ENCODE measurements at regions not wholly inside any gene's neighbourhood (a gene's known extent, or its start where the extent isn't known, plus 50 kb on each side); places are given as distances from the start of the nearest gene placed in this dataset.

GRCh38 chr3:76627236-76627635, 412.7 kb upstream of the ROBO2 start:
- H3K27ac Mint-ChIP-seq: no peak overlapping the region
- intact Hi-C loops (cut with micrococcal nuclease): no loop called here

GRCh38 chr3:76631251-76631650, 408.6 kb upstream of the ROBO2 start:
- Mint-ChIP-seq H3K27me3 (no peaks in the 10 kb centered on the region), H3K36me3 (ENCODE audit: low read depth) (no peaks in the 10 kb centered on the region), H3K4me1 (ENCODE audit: low read depth) (no peaks in the 10 kb centered on the region), H3K27ac (no peak overlapping the region), H3K9me3 (no peaks in the 10 kb centered on the region), H3K4me3 (no peak overlapping the region)
- intact Hi-C loops (cut with micrococcal nuclease): no loop called here

More at GRCh38 chr3:76627236-76627635, 412.7 kb upstream of the ROBO2 start:
- Mint-ChIP-seq H3K36me3 (ENCODE audit: low read depth) (no peaks in the 10 kb centered on the region), H3K27me3 (no peaks in the 10 kb centered on the region), H3K9me3 (peaks cover 20% of the 10 kb centered on the region), H3K4me1 (ENCODE audit: low read depth) (no peaks in the 10 kb centered on the region), H3K4me3 (no peak overlapping the region)

- Mint-ChIP-seq H3K27ac (no peak overlapping the region), H3K9me3 (no peaks in the 10 kb centered on the region), H3K27me3 (no peaks in the 10 kb centered on the region), H3K4me1 (ENCODE audit: low read depth) (no peaks in the 10 kb centered on the region), H3K4me3 (no peak overlapping the region), H3K36me3 (ENCODE audit: low read depth) (no peaks in the 10 kb centered on the region)
- intact Hi-C loops (cut with micrococcal nuclease): no loop called here
Measured at GRCh38 chr3:76638006-76638405, 401.9 kb upstream of the ROBO2 start.

- intact Hi-C loops (cut with micrococcal nuclease): no loop called here
- Mint-ChIP-seq H3K4me3 (no peak overlapping the region), H3K27ac (no peak overlapping the region), H3K9me3 (no peaks in the 10 kb centered on the region), H3K36me3 (ENCODE audit: low read depth) (no peaks in the 10 kb centered on the region), H3K4me1 (ENCODE audit: low read depth) (no peaks in the 10 kb centered on the region), H3K27me3 (no peaks in the 10 kb centered on the region)
Measured at GRCh38 chr3:76643623-76644304, 396.1 kb upstream of the ROBO2 start.

GRCh38 chr3:76644305-76644675, 395.6 kb upstream of the ROBO2 start:
- H3K36me3 Mint-ChIP-seq (ENCODE audit: low read depth): no peaks in the 10 kb centered on the region
- H3K9me3 Mint-ChIP-seq: no peaks in the 10 kb centered on the region
- intact Hi-C loops (cut with micrococcal nuclease): no loop called here
- H3K4me1 Mint-ChIP-seq (ENCODE audit: low read depth): no peaks in the 10 kb centered on the region
- no peak overlapping the region for H3K4me3 Mint-ChIP-seq
- no peak overlapping the region for H3K27ac Mint-ChIP-seq
- no peaks in the 10 kb centered on the region for H3K27me3 Mint-ChIP-seq

- Mint-ChIP-seq H3K36me3 (ENCODE audit: low read depth) (no peaks in the 10 kb centered on the region), H3K27me3 (no peaks in the 10 kb centered on the region), H3K9me3 (no peaks in the 10 kb centered on the region), H3K4me1 (ENCODE audit: low read depth) (no peaks in the 10 kb centered on the region), H3K4me3 (no peak overlapping the region), H3K27ac (no peak overlapping the region)
- intact Hi-C loops (cut with micrococcal nuclease): no loop called here
Measured at GRCh38 chr3:76645724-76646123, 394.2 kb upstream of the ROBO2 start.

- Mint-ChIP-seq H3K4me3 (no peak overlapping the region), H3K27ac (no peak overlapping the region), H3K36me3 (ENCODE audit: low read depth) (no peaks in the 10 kb centered on the region), H3K27me3 (no peaks in the 10 kb centered on the region), H3K9me3 (no peaks in the 10 kb centered on the region), H3K4me1 (ENCODE audit: low read depth) (no peaks in the 10 kb centered on the region)
- intact Hi-C loops (cut with micrococcal nuclease): no loop called here
Measured at GRCh38 chr3:76646921-76647562, 392.9 kb upstream of the ROBO2 start.

GRCh38 chr3:76651784-76652183, 388.1 kb upstream of the ROBO2 start:
- Mint-ChIP-seq H3K4me3 (no peak overlapping the region), H3K27me3 (no peaks in the 10 kb centered on the region), H3K27ac (no peak overlapping the region), H3K36me3 (ENCODE audit: low read depth) (no peaks in the 10 kb centered on the region), H3K9me3 (no peaks in the 10 kb centered on the region), H3K4me1 (ENCODE audit: low read depth) (no peaks in the 10 kb centered on the region)
- intact Hi-C loops (cut with micrococcal nuclease): no loop called here

- H3K27me3 Mint-ChIP-seq: no peaks in the 10 kb centered on the region
- intact Hi-C loops (cut with micrococcal nuclease): no loop called here
- no peak overlapping the region for H3K27ac Mint-ChIP-seq
- H3K4me3 Mint-ChIP-seq: no peak overlapping the region
- no peaks in the 10 kb centered on the region for H3K36me3 Mint-ChIP-seq (ENCODE audit: low read depth)
- no peaks in the 10 kb centered on the region for H3K4me1 Mint-ChIP-seq (ENCODE audit: low read depth)
- no peaks in the 10 kb centered on the region for H3K9me3 Mint-ChIP-seq
Measured at GRCh38 chr3:76652524-76652923, 387.4 kb upstream of the ROBO2 start.

GRCh38 chr3:76653640-76654251, 386.2 kb upstream of the ROBO2 start:
- H3K27ac Mint-ChIP-seq: no peak overlapping the region
- H3K27me3 Mint-ChIP-seq: no peaks in the 10 kb centered on the region

GRCh38 chr3:76656531-76657070, 383.3 kb upstream of the ROBO2 start:
- Mint-ChIP-seq H3K36me3 (ENCODE audit: low read depth) (no peaks in the 10 kb centered on the region), H3K27ac (no peak overlapping the region), H3K4me3 (no peak overlapping the region), H3K27me3 (no peaks in the 10 kb centered on the region), H3K9me3 (no peaks in the 10 kb centered on the region), H3K4me1 (ENCODE audit: low read depth) (no peaks in the 10 kb centered on the region)
- intact Hi-C loops (cut with micrococcal nuclease): no loop called here

More at GRCh38 chr3:76653640-76654251, 386.2 kb upstream of the ROBO2 start:
- Mint-ChIP-seq H3K4me1 (ENCODE audit: low read depth) (no peaks in the 10 kb centered on the region), H3K36me3 (ENCODE audit: low read depth) (no peaks in the 10 kb centered on the region), H3K4me3 (no peak overlapping the region), H3K9me3 (no peaks in the 10 kb centered on the region)
- intact Hi-C loops (cut with micrococcal nuclease): no loop called here

GRCh38 chr3:76657909-76658308, 382.0 kb upstream of the ROBO2 start:
- H3K27ac Mint-ChIP-seq: no peak overlapping the region
- no peak overlapping the region for H3K4me3 Mint-ChIP-seq
- no peaks in the 10 kb centered on the region for H3K36me3 Mint-ChIP-seq (ENCODE audit: low read depth)
- intact Hi-C loops (cut with micrococcal nuclease): no loop called here
- H3K27me3 Mint-ChIP-seq: no peaks in the 10 kb centered on the region
- no peaks in the 10 kb centered on the region for H3K9me3 Mint-ChIP-seq
- H3K4me1 Mint-ChIP-seq (ENCODE audit: low read depth): no peaks in the 10 kb centered on the region

- H3K4me1 Mint-ChIP-seq (ENCODE audit: low read depth): no peaks in the 10 kb centered on the region
- H3K36me3 Mint-ChIP-seq (ENCODE audit: low read depth): no peaks in the 10 kb centered on the region
- no peaks in the 10 kb centered on the region for H3K27me3 Mint-ChIP-seq
- H3K9me3 Mint-ChIP-seq: no peaks in the 10 kb centered on the region
- no peak overlapping the region for H3K4me3 Mint-ChIP-seq
- H3K27ac Mint-ChIP-seq: no peak overlapping the region
- intact Hi-C loops (cut with micrococcal nuclease): no loop called here
Measured at GRCh38 chr3:76661527-76662250, 378.2 kb upstream of the ROBO2 start.

- no peak overlapping the region for H3K4me3 Mint-ChIP-seq
- no peaks in the 10 kb centered on the region for H3K36me3 Mint-ChIP-seq (ENCODE audit: low read depth)
- no peaks in the 10 kb centered on the region for H3K4me1 Mint-ChIP-seq (ENCODE audit: low read depth)
- intact Hi-C loops (cut with micrococcal nuclease): no loop called here
- no peaks in the 10 kb centered on the region for H3K9me3 Mint-ChIP-seq
- H3K27ac Mint-ChIP-seq: no peak overlapping the region
- H3K27me3 Mint-ChIP-seq: no peaks in the 10 kb centered on the region
Measured at GRCh38 chr3:76664816-76665215, 375.1 kb upstream of the ROBO2 start.

Data from dendritic cell treated with granulocyte-macrophage colony-stimulating factor and Interleukin-4, amounts not matched to agents 40 ng/mL and 50 ng/mL, for 4 days (primary cell).